SK-N-SH (cell line): ENCODE measurements at regions not wholly inside any gene's neighbourhood (a gene's known extent, or its start where the extent isn't known, plus 50 kb on each side); places are given as distances from the start of the nearest gene placed in this dataset.

Experiments used
- CTCF ChIA-PET: fragments of 300-600, 350-600 bp; formaldehyde crosslinking; extraction: SDS; loops from one replicate; lab custom pipeline; 2021; lab: Yijun Ruan, JAX
- POLR2A ChIA-PET: fragments of 350-600 bp; sonication (Branson Sonifier 250); formaldehyde crosslinking; extraction: SDS; loops from one replicate; lab custom pipeline; 2020; ENCODE audit warnings: antibody characterized with exemption, inconsistent platforms; lab: Yijun Ruan, JAX
- DNase-seq: peaks from one replicate; pipeline ENCODE4 v3.0.0; 2012
- H2AFZ ChIP-seq: fragments of 200-600 bp; sonication (generic); 2 replicates; pipeline ENCODE4 v1.8.1; 2016; ENCODE audit warnings: antibody characterized with exemption, mild to moderate bottlenecking, low read depth
- H3F3A ChIP-seq: fragments of 200-600 bp; sonication (generic); replicated peaks from 2 replicates; pipeline ENCODE3; 2016; ENCODE audit warnings: antibody characterized with exemption, mild to moderate bottlenecking; ENCODE audit not compliant: insufficient read depth
- H3K27ac ChIP-seq, 2 experiments: fragments of 200-500 bp in 1 of 2; fragments of 200-600 bp in 1 of 2; sonication (Bioruptor generic) in 1 of 2; sonication (generic), shearing (Covaris generic) in 1 of 2; 2 replicates each; pipeline versions ENCODE4 v1.5.1 to v1.6.1; 2014 to 2016; ENCODE audit warnings: low read depth in 2 of 2, inconsistent platforms in 1 of 2, low read length in 1 of 2, mild to moderate bottlenecking in 1 of 2, mixed read lengths in 1 of 2
- H3K27me3 ChIP-seq: fragments of 200-600 bp; sonication (generic), shearing (Covaris generic); 2 replicates; pipeline ENCODE4 v1.6.1; 2016; ENCODE audit warnings: mixed run types; ENCODE audit not compliant: insufficient read depth
- H3K36me3 ChIP-seq, 2 experiments: fragments of 200-500 bp in 1 of 2; fragments of 200-600 bp in 1 of 2; sonication (Bioruptor generic) in 1 of 2; sonication (generic) in 1 of 2; replicated peaks in 1 of 2; 2 replicates each; pipeline versions ENCODE3 to v1.5.1; 2014 to 2016; ENCODE audit warnings: low read length in 1 of 2, mild to moderate bottlenecking in 1 of 2; ENCODE audit not compliant: insufficient read depth in 2 of 2, control insufficient read depth in 1 of 2
- H3K4me1 ChIP-seq, 2 experiments: fragments of 200-500 bp in 1 of 2; fragments of 200-600 bp in 1 of 2; sonication (Bioruptor generic) in 1 of 2; sonication (generic), shearing (Covaris generic) in 1 of 2; 2 replicates each; pipeline versions ENCODE4 v1.5.1 to v1.6.1; 2014 to 2016; ENCODE audit warnings: low read depth in 1 of 2, low read length in 1 of 2, mixed run types in 1 of 2; ENCODE audit not compliant: insufficient read depth in 2 of 2, control insufficient read depth in 1 of 2
- H3K4me2 ChIP-seq: fragments of 200-600 bp; sonication (generic), shearing (Covaris generic); 2 replicates; pipeline ENCODE4 v1.6.1; 2017; ENCODE audit warnings: mixed run types
- H3K4me3 ChIP-seq, 2 experiments: fragments of 200-500 bp in 1 of 2; fragments of 200-600 bp in 1 of 2; sonication (Bioruptor generic) in 1 of 2; sonication (generic), shearing (Covaris generic) in 1 of 2; 2 replicates each; pipeline versions ENCODE4 v1.5.1 to v1.8.1; 2014 to 2016; ENCODE audit warnings: low read depth in 2 of 2, inconsistent platforms in 1 of 2, low read length in 1 of 2, mild to moderate bottlenecking in 1 of 2, mixed read lengths in 1 of 2, moderate library complexity in 1 of 2
- H3K79me2 ChIP-seq: fragments of 200-600 bp; sonication (generic); 2 replicates; pipeline ENCODE4 v1.8.1; 2017; ENCODE audit warnings: mild to moderate bottlenecking; ENCODE audit not compliant: insufficient read depth
- H3K9ac ChIP-seq: fragments of 200-600 bp; sonication (generic); 2 replicates; pipeline ENCODE4 v1.6.1; 2017; ENCODE audit warnings: mixed run types
- H3K9me2 ChIP-seq: fragments of 200-600 bp; sonication (generic); 2 replicates; pipeline ENCODE4 v1.6.1; 2017; ENCODE audit warnings: mixed run types
- H3K9me3 ChIP-seq: fragments of 200-600 bp; sonication (generic); 2 replicates; pipeline ENCODE4 v1.6.1; 2017; ENCODE audit warnings: mixed run types, mild to moderate bottlenecking, moderate library complexity
- H4K20me1 ChIP-seq: fragments of 200-600 bp; sonication (generic); 2 replicates; pipeline ENCODE4 v1.6.1; 2017; ENCODE audit warnings: mild to moderate bottlenecking, mixed run types; ENCODE audit not compliant: insufficient read depth
- EP300 ChIP-seq, 2 experiments: IDR thresholded peaks; 2 replicates each; pipeline versions ENCODE4 v1.4.0 to v1.6.1; 2012; ENCODE audit warnings: borderline replicate concordance in 1 of 2, low read depth in 1 of 2, low read length in 1 of 2
- EZH2phosphoT487 ChIP-seq: fragments of 200-600 bp; sonication (generic); IDR thresholded peaks from 2 replicates; pipeline ENCODE4 v1.6.1; 2017; ENCODE audit warnings: low read depth, mixed run types, mild to moderate bottlenecking, antibody characterized with exemption, moderate library complexity, borderline replicate concordance
- FOSL2 ChIP-seq: IDR thresholded peaks from 2 replicates; pipeline ENCODE4 v1.4.0; 2012; ENCODE audit warnings: low read depth, mild to moderate bottlenecking, moderate library complexity, borderline replicate concordance
- FOXJ3 ChIP-seq: sonication (generic); formaldehyde crosslinking; IDR thresholded peaks from 2 replicates; pipeline ENCODE4 v1.5.1; 2020; ENCODE audit warnings: mild to moderate bottlenecking, missing genetic modification reagents
- FOXM1 ChIP-seq: IDR thresholded peaks from 2 replicates; pipeline ENCODE4 v1.4.0; 2012; ENCODE audit warnings: low read depth, mild to moderate bottlenecking
- GABPA ChIP-seq: IDR thresholded peaks from 2 replicates; pipeline ENCODE4 v1.4.0; 2012; ENCODE audit warnings: low read depth, mild to moderate bottlenecking
- GATA2 ChIP-seq: sonication (generic); formaldehyde crosslinking; IDR thresholded peaks from 2 replicates; pipeline ENCODE4 v1.5.0; 2020; ENCODE audit warnings: mild to moderate bottlenecking, missing genetic modification reagents
- JUND ChIP-seq: IDR thresholded peaks from 2 replicates; pipeline ENCODE4 v1.4.0; 2012
- NFIC ChIP-seq: IDR thresholded peaks from 2 replicates; pipeline ENCODE4 v1.4.0; 2012; ENCODE audit warnings: borderline replicate concordance
- NRF1 ChIP-seq: IDR thresholded peaks from 2 replicates; pipeline ENCODE4 v1.6.1; 2012; ENCODE audit warnings: low read depth, mild to moderate bottlenecking, low read length
- POLR2AphosphoS5 ChIP-seq: IDR thresholded peaks from 2 replicates; pipeline ENCODE4 v1.6.1; 2012; ENCODE audit warnings: low read depth, low read length
- SIN3A ChIP-seq: IDR thresholded peaks from 2 replicates; pipeline ENCODE4 v1.6.1; 2012; ENCODE audit warnings: low read depth, mild to moderate bottlenecking, low read length, moderate library complexity, borderline replicate concordance
- SMC3 ChIP-seq: IDR thresholded peaks from 2 replicates; pipeline ENCODE4 v1.6.1; 2012; ENCODE audit warnings: low read depth, low read length, improper control_type of control experiment
- TCF12 ChIP-seq: IDR thresholded peaks from 2 replicates; pipeline ENCODE4 v1.4.0; 2012
- TEAD4 ChIP-seq: IDR thresholded peaks from 2 replicates; pipeline ENCODE4 v1.4.0; 2012; ENCODE audit warnings: mild to moderate bottlenecking, borderline replicate concordance; ENCODE audit not compliant: insufficient read depth
- YY1 ChIP-seq: IDR thresholded peaks from 2 replicates; pipeline ENCODE4 v1.4.0; 2012; ENCODE audit warnings: low read depth, mild to moderate bottlenecking
- WGBS: methylation state at CpG from one replicate; pipeline ENCODE4 v1.1.6; 2017; ENCODE audit warnings: low lambda C conversion rate; 5-methylcytosine and 5-hydroxymethylcytosine counted together
- TF ChIP-seq, protein P1 (sequence below): fragments of 150-350 bp; IDR thresholded peaks from 2 replicates; pipeline ENCODE4 v1.6.1; 2017; ENCODE audit warnings: antibody characterized with exemption, low read length, low read depth, borderline replicate concordance
- TF ChIP-seq, protein P2 (sequence below): fragments of 200-600 bp; sonication (generic); IDR thresholded peaks from 2 replicates; pipeline ENCODE4 v1.6.1; 2017; ENCODE audit warnings: antibody characterized with exemption, mild to moderate bottlenecking, moderate library complexity
- TF ChIP-seq, protein P3 (sequence below): IDR thresholded peaks from 2 replicates; pipeline ENCODE4 v1.4.0; 2012; ENCODE audit warnings: low read depth, borderline replicate concordance
- TF ChIP-seq, protein P4 (sequence below): IDR thresholded peaks from 2 replicates; pipeline ENCODE4 v1.4.0; 2012; ENCODE audit warnings: low read depth, borderline replicate concordance
- TF ChIP-seq, protein P5 (sequence below): IDR thresholded peaks from 2 replicates; pipeline ENCODE4; 2012

DNA sequence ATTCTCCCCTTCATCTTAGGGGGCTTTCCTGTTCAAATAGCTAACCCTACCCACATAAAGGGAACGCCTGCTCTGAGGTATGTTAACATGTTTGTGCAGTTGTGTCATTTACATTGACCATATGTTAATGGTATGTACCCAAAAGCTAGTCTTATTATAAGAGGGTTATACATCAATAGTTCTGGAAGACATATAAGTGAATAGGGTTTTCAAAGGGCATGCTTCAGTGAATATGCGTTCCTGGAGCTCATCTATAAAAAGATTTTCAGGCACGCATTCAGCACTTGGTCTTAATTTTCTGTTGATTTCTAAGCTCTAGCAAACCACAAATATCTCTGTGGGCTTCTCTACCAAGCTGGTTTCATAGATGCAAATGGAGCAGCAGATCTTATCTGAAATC, 766.1 kb downstream of the IRX1 start:
- Histone ChIP-seq H3K79me2 (no peaks in the 10 kb centered on the region), H4K20me1 (no peaks in the 10 kb centered on the region), H3K27me3 (no peaks in the 10 kb centered on the region), H2AFZ (no peak overlapping the region), H3K4me1 (no peaks in the 10 kb centered on the region), H3K9ac (no peak overlapping the region), H3K27ac (no peak overlapping the region), H3K4me3 (no peak overlapping the region), H3F3A (no peaks in the 10 kb centered on the region), H3K4me2 (no peak overlapping the region), H3K9me3 (no peaks in the 10 kb centered on the region), H3K9me2 (no peaks in the 10 kb centered on the region), H3K36me3 (no peaks in the 10 kb centered on the region)
- ChIA-PET CTCF (no interaction called here), POLR2A (no interaction called here)
- TF ChIP-seq, protein P1, sequence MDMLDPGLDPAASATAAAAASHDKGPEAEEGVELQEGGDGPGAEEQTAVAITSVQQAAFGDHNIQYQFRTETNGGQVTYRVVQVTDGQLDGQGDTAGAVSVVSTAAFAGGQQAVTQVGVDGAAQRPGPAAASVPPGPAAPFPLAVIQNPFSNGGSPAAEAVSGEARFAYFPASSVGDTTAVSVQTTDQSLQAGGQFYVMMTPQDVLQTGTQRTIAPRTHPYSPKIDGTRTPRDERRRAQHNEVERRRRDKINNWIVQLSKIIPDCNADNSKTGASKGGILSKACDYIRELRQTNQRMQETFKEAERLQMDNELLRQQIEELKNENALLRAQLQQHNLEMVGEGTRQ = no peak
- TF ChIP-seq EZH2phosphoT487 = no peak
- TF ChIP-seq, protein P2, sequence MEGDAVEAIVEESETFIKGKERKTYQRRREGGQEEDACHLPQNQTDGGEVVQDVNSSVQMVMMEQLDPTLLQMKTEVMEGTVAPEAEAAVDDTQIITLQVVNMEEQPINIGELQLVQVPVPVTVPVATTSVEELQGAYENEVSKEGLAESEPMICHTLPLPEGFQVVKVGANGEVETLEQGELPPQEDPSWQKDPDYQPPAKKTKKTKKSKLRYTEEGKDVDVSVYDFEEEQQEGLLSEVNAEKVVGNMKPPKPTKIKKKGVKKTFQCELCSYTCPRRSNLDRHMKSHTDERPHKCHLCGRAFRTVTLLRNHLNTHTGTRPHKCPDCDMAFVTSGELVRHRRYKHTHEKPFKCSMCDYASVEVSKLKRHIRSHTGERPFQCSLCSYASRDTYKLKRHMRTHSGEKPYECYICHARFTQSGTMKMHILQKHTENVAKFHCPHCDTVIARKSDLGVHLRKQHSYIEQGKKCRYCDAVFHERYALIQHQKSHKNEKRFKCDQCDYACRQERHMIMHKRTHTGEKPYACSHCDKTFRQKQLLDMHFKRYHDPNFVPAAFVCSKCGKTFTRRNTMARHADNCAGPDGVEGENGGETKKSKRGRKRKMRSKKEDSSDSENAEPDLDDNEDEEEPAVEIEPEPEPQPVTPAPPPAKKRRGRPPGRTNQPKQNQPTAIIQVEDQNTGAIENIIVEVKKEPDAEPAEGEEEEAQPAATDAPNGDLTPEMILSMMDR = no peak
- no peak for TF ChIP-seq EP300 (IDR thresholded peaks at IDR 0.05; ENCODE audit: borderline replicate concordance in 1 of 2, low read depth in 1 of 2, low read length in 1 of 2)
- TF ChIP-seq TEAD4 = no peak
- TF ChIP-seq TCF12 = no peak
- no peak for TF ChIP-seq FOSL2
- TF ChIP-seq NFIC = no peak
- TF ChIP-seq, protein P3, sequence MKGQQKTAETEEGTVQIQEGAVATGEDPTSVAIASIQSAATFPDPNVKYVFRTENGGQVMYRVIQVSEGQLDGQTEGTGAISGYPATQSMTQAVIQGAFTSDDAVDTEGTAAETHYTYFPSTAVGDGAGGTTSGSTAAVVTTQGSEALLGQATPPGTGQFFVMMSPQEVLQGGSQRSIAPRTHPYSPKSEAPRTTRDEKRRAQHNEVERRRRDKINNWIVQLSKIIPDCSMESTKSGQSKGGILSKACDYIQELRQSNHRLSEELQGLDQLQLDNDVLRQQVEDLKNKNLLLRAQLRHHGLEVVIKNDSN = no peak
- TF ChIP-seq GABPA = no peak
- TF ChIP-seq, protein P4, sequence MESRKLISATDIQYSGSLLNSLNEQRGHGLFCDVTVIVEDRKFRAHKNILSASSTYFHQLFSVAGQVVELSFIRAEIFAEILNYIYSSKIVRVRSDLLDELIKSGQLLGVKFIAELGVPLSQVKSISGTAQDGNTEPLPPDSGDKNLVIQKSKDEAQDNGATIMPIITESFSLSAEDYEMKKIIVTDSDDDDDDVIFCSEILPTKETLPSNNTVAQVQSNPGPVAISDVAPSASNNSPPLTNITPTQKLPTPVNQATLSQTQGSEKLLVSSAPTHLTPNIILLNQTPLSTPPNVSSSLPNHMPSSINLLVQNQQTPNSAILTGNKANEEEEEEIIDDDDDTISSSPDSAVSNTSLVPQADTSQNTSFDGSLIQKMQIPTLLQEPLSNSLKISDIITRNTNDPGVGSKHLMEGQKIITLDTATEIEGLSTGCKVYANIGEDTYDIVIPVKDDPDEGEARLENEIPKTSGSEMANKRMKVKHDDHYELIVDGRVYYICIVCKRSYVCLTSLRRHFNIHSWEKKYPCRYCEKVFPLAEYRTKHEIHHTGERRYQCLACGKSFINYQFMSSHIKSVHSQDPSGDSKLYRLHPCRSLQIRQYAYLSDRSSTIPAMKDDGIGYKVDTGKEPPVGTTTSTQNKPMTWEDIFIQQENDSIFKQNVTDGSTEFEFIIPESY = no peak
- TF ChIP-seq POLR2AphosphoS5 = no peak
- no peak for DNase-seq
- 6% methylated on average over 3 of the region's 3 CpGs for WGBS

DNA sequence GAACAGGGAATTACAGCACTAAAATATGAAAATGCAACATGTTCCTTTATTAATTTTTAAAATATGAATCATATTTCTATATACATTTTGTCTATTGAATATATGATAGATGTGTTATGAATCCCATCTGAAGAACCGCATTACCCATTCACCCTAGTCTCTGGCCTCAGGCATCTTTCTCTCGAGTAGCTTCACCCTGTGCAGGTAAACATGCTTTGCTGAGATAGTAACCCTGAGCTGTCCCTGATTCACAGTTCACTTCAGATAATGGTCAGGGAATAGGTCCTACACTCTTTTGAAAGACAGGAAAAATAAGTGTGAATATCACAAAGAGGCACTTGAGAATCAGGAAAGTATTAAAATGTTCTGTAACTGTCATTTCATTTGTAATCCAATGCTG, 766.8 kb downstream of the IRX1 start:
- Histone ChIP-seq H3K4me1 (no peaks in the 10 kb centered on the region), H3K27me3 (no peaks in the 10 kb centered on the region), H3K9me3 (no peaks in the 10 kb centered on the region), H2AFZ (no peak overlapping the region), H3K9me2 (no peaks in the 10 kb centered on the region), H4K20me1 (no peaks in the 10 kb centered on the region), H3K4me2 (no peak overlapping the region), H3K4me3 (no peak overlapping the region), H3K36me3 (no peaks in the 10 kb centered on the region), H3K9ac (no peak overlapping the region), H3K27ac (no peak overlapping the region), H3F3A (no peaks in the 10 kb centered on the region), H3K79me2 (no peaks in the 10 kb centered on the region)
- ChIA-PET CTCF (no interaction called here), POLR2A (no interaction called here)
- DNase-seq = no peak
- 9% methylated on average over 2 of the region's 2 CpGs for WGBS
- TF ChIP-seq YY1 (no peak), FOXJ3 (CRISPR knock-in tag) (no peak), JUND (no peak), NRF1 (no peak), SMC3 (no peak), GATA2 (no peak), FOXM1 (no peak), FOSL2 (no peak), SIN3A (no peak)
- TF ChIP-seq, protein P4 = no peak
- TF ChIP-seq, protein P5, sequence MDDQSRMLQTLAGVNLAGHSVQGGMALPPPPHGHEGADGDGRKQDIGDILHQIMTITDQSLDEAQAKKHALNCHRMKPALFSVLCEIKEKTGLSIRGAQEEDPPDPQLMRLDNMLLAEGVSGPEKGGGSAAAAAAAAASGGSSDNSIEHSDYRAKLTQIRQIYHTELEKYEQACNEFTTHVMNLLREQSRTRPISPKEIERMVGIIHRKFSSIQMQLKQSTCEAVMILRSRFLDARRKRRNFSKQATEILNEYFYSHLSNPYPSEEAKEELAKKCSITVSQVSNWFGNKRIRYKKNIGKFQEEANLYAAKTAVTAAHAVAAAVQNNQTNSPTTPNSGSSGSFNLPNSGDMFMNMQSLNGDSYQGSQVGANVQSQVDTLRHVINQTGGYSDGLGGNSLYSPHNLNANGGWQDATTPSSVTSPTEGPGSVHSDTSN = no peak
